22Rv1 (cell line): ENCODE measurements at regions not wholly inside any gene's neighbourhood (a gene's known extent, or its start where the extent isn't known, plus 50 kb on each side); places are given as distances from the start of the nearest gene placed in this dataset.

Experiments used
- CTCF ChIP-seq: fragments of 450-650 bp; IDR thresholded peaks from 2 replicates; pipeline ENCODE4 v1.5.1; 2017; ENCODE audit warnings: mild to moderate bottlenecking
- ZFX ChIP-seq: fragments of 450-650 bp; IDR thresholded peaks from 2 replicates; pipeline ENCODE4 v1.6.1; 2017; ENCODE audit warnings: antibody characterized with exemption, borderline replicate concordance

DNA sequence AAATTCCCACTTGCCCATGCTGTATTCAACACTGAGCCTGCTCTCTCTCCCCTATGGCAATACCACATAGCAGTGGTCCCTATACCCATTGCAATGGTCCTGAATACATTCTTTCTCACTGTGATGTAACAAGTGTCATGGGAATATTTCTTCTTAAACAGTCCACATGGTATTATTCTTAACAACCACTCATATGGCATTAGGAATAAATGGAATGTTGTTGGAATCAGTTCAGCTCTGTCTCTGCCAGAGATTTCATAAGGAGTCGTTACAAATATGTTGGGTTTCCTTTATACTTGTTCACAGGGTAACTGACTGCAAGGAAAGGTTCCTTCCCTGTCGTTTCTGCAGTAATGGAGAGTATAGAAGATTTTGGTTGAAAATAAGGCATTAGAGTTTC, 128.3 kb upstream of the SPATA13 start:
- TF ChIP-seq CTCF (no peak), ZFX (no peak)
